GM21786 (cell line): ENCODE measurements at regions not wholly inside any gene's neighbourhood (a gene's known extent, or its start where the extent isn't known, plus 50 kb on each side); places are given as distances from the start of the nearest gene placed in this dataset.
A peak's percentile ranks its signal among the peaks of the same experiment; 100 is the strongest.

Experiments
- ATAC-seq: cut with Tn5 transposase; IDR thresholded peaks from one replicate; pipeline ENCODE4 v1.9.1; 2021; ENCODE audit not compliant: unreplicated experiment

GRCh38 chr12:65546528-65546927 is 268.0 kb downstream of the MSRB3 start:
- ATAC-seq: no peak

- ATAC-seq: peak; percentile 99
Measured at GRCh38 chr12:65556676-65557437, 267.4 kb upstream of the HMGA2 start.

GRCh38 chr12:65557438-65558181 is 266.7 kb upstream of the HMGA2 start:
- ATAC-seq: no peak

GRCh38 chr12:65560286-65560685 is 264.0 kb upstream of the HMGA2 start:
- ATAC-seq: no peak

GRCh38 chr12:65561798-65562382 is 262.4 kb upstream of the HMGA2 start:
- no peak for ATAC-seq

- ATAC-seq: no peak
Measured at GRCh38 chr12:65565601-65566560, 258.4 kb upstream of the HMGA2 start.

GRCh38 chr12:65566751-65567150 is 257.5 kb upstream of the HMGA2 start:
- ATAC-seq: no peak

- no peak for ATAC-seq
Measured at GRCh38 chr12:65567820-65568219, 256.5 kb upstream of the HMGA2 start.

- ATAC-seq: no peak
Measured at GRCh38 chr12:65568517-65568916, 255.8 kb upstream of the HMGA2 start.

GRCh38 chr12:65570451-65571130 is 253.7 kb upstream of the HMGA2 start:
- ATAC-seq: no peak

- ATAC-seq: no peak
Measured at GRCh38 chr12:65574867-65575266, 249.4 kb upstream of the HMGA2 start.

- ATAC-seq: no peak
Measured at GRCh38 chr12:65584016-65584415, 240.3 kb upstream of the HMGA2 start.

GRCh38 chr12:65585648-65586602 is 238.4 kb upstream of the HMGA2 start:
- ATAC-seq: no peak

GRCh38 chr12:65586796-65587195 is 237.5 kb upstream of the HMGA2 start:
- no peak for ATAC-seq

- ATAC-seq: no peak
Measured at GRCh38 chr12:65590318-65590717, 234.0 kb upstream of the HMGA2 start.

- ATAC-seq: no peak
Measured at GRCh38 chr12:65592416-65592815, 231.9 kb upstream of the HMGA2 start.

- no peak for ATAC-seq
Measured at GRCh38 chr12:65593239-65593701, 231.0 kb upstream of the HMGA2 start.

GRCh38 chr12:65594409-65594808 is 229.9 kb upstream of the HMGA2 start:
- ATAC-seq: no peak

GRCh38 chr12:65595016-65595560 is 229.2 kb upstream of the HMGA2 start:
- ATAC-seq: no peak
